SK-N-SH (cell line): ENCODE measurements at regions not wholly inside any gene's neighbourhood (a gene's known extent, or its start where the extent isn't known, plus 50 kb on each side); places are given as distances from the start of the nearest gene placed in this dataset.

Experiments used
- ELF1 ChIP-seq: IDR thresholded peaks from 2 replicates; pipeline ENCODE4 v1.4.0; 2012
- EP300 ChIP-seq, 2 experiments: IDR thresholded peaks; 2 replicates each; pipeline versions ENCODE4 v1.4.0 to v1.6.1; 2012; ENCODE audit warnings: borderline replicate concordance in 1 of 2, low read depth in 1 of 2, low read length in 1 of 2
- FOXJ3 ChIP-seq: sonication (generic); formaldehyde crosslinking; IDR thresholded peaks from 2 replicates; pipeline ENCODE4 v1.5.1; 2020; ENCODE audit warnings: mild to moderate bottlenecking, missing genetic modification reagents
- FOXM1 ChIP-seq: IDR thresholded peaks from 2 replicates; pipeline ENCODE4 v1.4.0; 2012; ENCODE audit warnings: low read depth, mild to moderate bottlenecking
- GATA2 ChIP-seq: sonication (generic); formaldehyde crosslinking; IDR thresholded peaks from 2 replicates; pipeline ENCODE4 v1.5.0; 2020; ENCODE audit warnings: mild to moderate bottlenecking, missing genetic modification reagents
- JUND ChIP-seq: IDR thresholded peaks from 2 replicates; pipeline ENCODE4 v1.4.0; 2012
- POLR2AphosphoS5 ChIP-seq: IDR thresholded peaks from 2 replicates; pipeline ENCODE4 v1.6.1; 2012; ENCODE audit warnings: low read depth, low read length
- RAD21 ChIP-seq: IDR thresholded peaks from 2 replicates; pipeline ENCODE4 v1.6.1; 2012; ENCODE audit warnings: mild to moderate bottlenecking, low read length
- RFX5 ChIP-seq: IDR thresholded peaks from 2 replicates; pipeline ENCODE4 v1.6.1; 2012; ENCODE audit warnings: mild to moderate bottlenecking, improper control_type of control experiment, low read length
- RXRA ChIP-seq: IDR thresholded peaks from 2 replicates; pipeline ENCODE4 v1.4.0; 2012; ENCODE audit warnings: low read depth, mild to moderate bottlenecking, borderline replicate concordance
- YY1 ChIP-seq: IDR thresholded peaks from 2 replicates; pipeline ENCODE4 v1.4.0; 2012; ENCODE audit warnings: low read depth, mild to moderate bottlenecking
- TF ChIP-seq, protein P1 (sequence below): fragments of 200-600 bp; sonication (generic); IDR thresholded peaks from 2 replicates; pipeline ENCODE4 v1.6.1; 2017; ENCODE audit warnings: antibody characterized with exemption, mild to moderate bottlenecking, moderate library complexity
- TF ChIP-seq, protein P2 (sequence below): IDR thresholded peaks from 2 replicates; pipeline ENCODE4 v1.4.0; 2012; ENCODE audit warnings: low read depth, borderline replicate concordance
- TF ChIP-seq, protein P3 (sequence below): fragments of 150-350 bp; IDR thresholded peaks from 2 replicates; pipeline ENCODE4 v1.6.1; 2016; ENCODE audit warnings: mild to moderate bottlenecking, low read depth, low read length

DNA sequence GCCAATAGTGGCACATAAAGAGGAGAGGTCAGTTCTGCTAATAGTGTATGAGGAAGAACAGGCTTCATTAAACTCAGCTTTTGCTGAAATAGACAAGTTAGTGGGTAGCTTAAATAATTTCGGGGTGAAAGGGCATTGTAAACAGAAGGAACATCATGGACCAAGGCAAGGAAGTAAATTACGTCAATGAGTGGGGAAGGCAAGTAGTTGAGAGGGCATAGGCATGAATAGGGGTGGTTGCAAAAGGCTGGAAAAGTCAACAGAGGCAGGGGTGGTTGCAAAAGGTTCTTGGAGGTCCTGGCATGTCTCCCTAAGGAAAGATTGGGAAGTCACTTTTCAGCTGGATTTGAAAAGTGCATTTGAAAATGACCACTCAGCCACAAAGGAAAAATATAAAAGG, 383.3 kb upstream of the RPS23 start:
- TF ChIP-seq RXRA = no peak
- TF ChIP-seq POLR2AphosphoS5 = no peak
- no peak for TF ChIP-seq RAD21
- TF ChIP-seq, protein P1, sequence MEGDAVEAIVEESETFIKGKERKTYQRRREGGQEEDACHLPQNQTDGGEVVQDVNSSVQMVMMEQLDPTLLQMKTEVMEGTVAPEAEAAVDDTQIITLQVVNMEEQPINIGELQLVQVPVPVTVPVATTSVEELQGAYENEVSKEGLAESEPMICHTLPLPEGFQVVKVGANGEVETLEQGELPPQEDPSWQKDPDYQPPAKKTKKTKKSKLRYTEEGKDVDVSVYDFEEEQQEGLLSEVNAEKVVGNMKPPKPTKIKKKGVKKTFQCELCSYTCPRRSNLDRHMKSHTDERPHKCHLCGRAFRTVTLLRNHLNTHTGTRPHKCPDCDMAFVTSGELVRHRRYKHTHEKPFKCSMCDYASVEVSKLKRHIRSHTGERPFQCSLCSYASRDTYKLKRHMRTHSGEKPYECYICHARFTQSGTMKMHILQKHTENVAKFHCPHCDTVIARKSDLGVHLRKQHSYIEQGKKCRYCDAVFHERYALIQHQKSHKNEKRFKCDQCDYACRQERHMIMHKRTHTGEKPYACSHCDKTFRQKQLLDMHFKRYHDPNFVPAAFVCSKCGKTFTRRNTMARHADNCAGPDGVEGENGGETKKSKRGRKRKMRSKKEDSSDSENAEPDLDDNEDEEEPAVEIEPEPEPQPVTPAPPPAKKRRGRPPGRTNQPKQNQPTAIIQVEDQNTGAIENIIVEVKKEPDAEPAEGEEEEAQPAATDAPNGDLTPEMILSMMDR = no peak
- TF ChIP-seq JUND = no peak
- TF ChIP-seq, protein P2, sequence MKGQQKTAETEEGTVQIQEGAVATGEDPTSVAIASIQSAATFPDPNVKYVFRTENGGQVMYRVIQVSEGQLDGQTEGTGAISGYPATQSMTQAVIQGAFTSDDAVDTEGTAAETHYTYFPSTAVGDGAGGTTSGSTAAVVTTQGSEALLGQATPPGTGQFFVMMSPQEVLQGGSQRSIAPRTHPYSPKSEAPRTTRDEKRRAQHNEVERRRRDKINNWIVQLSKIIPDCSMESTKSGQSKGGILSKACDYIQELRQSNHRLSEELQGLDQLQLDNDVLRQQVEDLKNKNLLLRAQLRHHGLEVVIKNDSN = no peak
- TF ChIP-seq, protein P3, sequence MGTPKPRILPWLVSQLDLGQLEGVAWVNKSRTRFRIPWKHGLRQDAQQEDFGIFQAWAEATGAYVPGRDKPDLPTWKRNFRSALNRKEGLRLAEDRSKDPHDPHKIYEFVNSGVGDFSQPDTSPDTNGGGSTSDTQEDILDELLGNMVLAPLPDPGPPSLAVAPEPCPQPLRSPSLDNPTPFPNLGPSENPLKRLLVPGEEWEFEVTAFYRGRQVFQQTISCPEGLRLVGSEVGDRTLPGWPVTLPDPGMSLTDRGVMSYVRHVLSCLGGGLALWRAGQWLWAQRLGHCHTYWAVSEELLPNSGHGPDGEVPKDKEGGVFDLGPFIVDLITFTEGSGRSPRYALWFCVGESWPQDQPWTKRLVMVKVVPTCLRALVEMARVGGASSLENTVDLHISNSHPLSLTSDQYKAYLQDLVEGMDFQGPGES = no peak
- no peak for TF ChIP-seq FOXJ3
- TF ChIP-seq RFX5 = no peak
- no peak for TF ChIP-seq EP300 (IDR thresholded peaks at IDR 0.05; ENCODE audit: borderline replicate concordance in 1 of 2, low read depth in 1 of 2, low read length in 1 of 2)
- TF ChIP-seq ELF1 = no peak
- TF ChIP-seq YY1 = no peak
- TF ChIP-seq GATA2 (CRISPR knock-in tag) = no peak
- TF ChIP-seq FOXM1 = no peak
